ENCODE measurements at regions not wholly inside any gene's neighbourhood (a gene's known extent, or its start where the extent isn't known, plus 50 kb on each side); places are given as distances from the start of the nearest gene placed in this dataset.

GRCh38 chr16:54503856-54504219 lies 217.3 kb upstream of the IRX3 start:
- TF ChIP-seq CTCF (IDR thresholded peaks at IDR 0.05) (no peak), ZFX (IDR thresholded peaks at IDR 0.05; ENCODE audit: borderline replicate concordance) (no peak)
